Activated naive CD4-positive, alpha-beta T cell (primary cell): ENCODE measurements at regions not wholly inside any gene's neighbourhood (a gene's known extent, or its start where the extent isn't known, plus 50 kb on each side); places are given as distances from the start of the nearest gene placed in this dataset.

ENCODE experiments used
- DNase-seq, 4 experiments: peaks; one replicate each; lab custom pipeline; 2025; lab: John Stamatoyannopoulos, UW

DNA sequence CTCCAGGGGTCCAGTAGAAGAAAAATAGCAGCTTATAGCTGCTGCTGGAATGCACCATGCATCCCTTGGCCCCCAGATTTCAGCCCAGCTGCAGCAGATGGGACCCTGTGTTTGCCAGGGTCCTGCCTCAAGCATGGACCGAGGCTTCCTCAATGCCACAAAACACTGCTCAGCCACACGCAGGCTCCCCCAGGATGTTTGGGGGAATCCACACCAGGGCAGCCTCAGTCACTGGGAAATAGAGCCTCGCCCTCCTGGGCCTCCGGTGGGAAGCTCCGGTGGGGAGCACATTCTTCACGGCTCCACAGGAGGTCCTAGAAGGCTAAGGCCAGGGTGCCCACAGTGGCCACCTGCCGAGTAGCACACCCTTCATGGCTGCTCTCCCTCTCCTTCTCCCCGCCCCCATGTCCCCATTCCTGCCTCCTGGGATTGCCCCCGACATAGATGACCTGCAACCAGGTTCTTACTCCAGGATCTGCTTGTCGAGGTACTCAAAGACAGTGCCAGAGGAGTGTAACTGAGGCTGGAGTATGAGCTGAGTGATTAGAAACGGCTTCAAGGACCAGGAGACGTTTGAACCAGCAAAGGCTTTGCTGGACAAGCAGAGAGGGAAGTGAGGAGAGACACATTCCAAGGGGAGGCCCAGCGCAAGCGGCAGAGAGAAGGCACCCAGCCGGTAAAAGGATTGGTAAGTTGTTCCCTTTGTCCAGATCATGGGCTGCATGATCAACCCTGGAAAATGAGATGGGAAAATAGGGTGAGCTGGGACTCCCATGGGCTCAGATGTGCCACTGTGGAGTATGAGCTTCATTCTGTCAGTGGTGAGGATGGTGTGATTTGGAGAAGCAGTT lies 110.7 kb upstream of the UQCRFS1 start:
- no peak for DNase-seq

DNA sequence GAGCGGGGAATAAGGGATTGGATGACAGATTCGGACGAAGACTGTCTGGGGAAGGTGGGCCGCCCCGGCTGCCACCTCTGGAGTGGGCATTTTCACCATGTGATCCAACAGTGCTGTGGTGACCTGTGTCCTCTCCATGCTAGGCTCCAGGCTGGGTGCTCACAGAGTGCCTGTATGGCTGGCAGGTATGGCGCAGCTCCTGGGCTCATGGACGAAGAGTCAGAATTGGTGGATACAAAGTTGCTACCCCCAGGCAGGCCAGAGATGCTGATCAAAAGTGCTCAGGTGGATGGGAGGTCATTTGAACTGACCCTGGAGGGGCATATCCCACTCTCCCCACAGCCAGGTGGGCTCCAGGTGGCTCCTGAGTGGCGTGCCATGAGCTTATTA lies 111.3 kb upstream of the UQCRFS1 start:
- DNase-seq = no peak

DNA sequence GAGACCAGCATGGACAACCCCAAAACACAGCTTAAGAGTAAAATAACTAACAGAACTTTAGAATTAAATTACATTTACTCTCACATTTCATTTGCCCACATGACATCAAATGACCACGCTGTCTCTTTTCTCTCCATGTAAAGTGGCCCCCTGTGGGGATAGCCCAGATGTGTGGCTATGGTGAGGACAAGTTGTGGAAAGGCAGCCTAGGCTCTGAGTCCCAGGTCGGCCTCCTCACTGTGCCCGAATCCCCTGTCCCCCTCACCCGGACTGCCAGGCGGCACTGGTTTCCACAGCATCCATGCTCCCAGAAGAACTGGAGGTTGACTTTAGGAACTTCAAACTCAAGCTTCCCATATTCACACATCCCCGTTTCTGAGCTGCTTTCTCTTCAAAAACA lies 111.8 kb upstream of the UQCRFS1 start:
- no peak for DNase-seq

DNA sequence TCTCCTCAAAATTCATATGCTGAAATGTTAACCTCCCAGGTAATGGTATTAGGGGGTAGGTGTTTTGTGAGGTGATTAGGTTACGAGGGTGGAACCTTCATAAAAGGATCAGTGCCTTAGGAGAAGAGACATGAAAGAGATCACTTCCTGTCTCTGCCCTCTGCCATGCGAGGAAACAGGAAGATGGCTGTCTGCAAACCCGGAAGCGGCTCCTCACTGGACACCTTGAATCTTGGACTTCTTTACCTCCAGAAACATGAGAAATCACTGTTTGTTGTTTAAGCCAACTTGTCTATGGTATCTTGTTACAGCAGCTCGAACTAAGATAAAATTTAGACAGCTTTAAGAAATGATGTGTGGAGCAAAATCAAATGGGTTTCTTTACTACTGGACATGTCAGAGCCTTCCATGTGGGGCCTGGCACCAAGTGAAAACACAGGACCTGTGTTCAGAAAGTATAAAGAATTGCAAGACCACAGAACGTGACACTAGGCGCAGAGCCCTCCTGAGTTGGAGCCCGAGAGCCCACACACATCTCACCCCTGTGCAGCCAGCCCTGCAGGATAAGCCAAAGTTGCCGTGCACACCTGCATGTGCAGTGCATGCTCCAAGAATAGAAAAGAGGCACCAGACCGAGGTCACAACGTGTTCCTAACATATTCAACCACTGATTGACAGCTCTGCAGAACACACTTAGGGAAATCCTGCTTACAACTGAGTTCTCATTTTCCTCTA lies 112.5 kb upstream of the UQCRFS1 start:
- DNase-seq = no peak

DNA sequence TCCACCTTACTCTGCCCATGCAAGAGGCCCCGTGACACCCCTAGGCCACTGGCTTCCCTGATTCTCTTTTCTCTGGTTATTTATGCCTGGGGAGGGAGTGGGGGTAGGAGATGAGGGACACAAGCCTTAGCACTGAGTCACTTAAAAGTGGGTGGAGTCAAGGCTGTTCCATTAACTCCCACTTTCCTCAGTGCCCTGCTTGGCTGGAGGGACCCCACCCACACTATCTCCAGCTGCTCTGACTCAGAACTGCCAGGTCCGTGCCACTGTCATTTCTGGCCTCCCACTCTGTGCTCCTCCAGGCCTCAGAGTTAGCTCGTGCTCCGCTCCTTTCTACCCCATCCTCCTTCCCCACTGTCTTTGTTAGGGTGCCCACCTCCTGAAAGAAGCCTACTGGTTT lies 113.4 kb upstream of the UQCRFS1 start:
- DNase-seq = no peak

DNA sequence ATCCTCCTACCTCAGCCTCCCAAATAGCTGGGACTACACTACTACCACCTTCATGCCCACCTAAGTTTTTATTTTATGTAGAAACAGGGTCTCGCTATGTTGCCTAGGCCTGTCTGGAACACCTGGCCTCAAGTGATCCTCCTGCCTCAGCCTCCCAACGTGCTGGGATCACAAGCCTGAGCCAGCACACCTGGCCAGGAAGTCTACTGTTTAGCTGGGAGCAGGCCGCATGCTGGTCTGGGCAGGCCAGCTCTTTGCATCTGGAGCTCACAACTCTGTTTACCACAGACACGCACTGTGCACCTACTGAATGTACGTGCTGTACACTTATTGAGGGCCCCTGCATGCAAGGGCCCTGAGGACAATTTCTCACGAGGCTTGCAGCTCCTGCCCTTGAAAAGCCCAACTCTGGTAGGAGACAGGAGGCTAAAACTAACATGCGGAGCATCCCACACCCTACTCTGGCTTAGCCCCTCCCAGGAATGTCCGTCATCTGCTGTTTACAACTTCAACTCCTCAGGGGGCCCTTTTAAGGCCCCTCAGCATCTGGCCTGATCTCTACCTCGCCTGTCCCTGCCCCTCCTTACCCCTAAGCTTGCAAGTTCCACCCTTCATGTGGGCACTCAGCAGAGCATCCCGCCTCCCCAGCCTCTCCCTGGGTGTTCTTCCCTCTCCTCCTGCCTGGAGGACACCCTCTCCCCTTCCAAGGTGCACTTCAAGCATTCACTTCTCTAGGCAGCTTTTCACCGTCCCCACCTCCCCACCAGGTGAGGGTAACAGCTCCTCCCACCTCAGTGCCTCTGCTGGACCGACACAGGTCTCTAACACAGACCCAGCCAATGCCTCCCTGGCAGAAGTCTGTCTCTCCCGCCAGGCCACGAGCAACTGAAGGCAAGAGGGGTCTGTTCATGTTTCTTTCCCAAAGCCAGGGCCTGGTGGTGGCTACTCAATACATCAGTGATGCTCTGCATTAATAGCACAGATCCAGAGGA lies 114.2 kb upstream of the UQCRFS1 start:
- no peak for DNase-seq

DNA sequence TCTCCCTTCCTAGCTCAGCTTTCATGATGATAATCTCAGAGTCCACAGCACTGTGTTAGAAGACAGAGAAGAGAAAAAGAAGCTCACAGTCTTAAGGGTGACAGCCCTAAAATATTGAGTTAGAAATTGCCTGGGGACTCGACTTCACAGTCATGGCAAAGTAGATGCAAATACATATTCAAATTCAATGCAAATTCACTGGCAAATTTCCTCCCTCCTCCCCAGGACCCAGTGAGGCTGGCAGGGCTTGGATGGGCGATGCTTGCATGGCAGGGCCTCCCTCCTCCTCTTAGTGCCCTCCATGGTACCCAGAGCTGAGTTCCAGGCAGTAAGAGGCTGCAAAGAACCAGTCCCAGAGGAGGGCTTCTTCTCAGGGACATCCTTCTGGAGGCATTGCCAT lies 115.6 kb upstream of the UQCRFS1 start:
- DNase-seq = no peak

DNA sequence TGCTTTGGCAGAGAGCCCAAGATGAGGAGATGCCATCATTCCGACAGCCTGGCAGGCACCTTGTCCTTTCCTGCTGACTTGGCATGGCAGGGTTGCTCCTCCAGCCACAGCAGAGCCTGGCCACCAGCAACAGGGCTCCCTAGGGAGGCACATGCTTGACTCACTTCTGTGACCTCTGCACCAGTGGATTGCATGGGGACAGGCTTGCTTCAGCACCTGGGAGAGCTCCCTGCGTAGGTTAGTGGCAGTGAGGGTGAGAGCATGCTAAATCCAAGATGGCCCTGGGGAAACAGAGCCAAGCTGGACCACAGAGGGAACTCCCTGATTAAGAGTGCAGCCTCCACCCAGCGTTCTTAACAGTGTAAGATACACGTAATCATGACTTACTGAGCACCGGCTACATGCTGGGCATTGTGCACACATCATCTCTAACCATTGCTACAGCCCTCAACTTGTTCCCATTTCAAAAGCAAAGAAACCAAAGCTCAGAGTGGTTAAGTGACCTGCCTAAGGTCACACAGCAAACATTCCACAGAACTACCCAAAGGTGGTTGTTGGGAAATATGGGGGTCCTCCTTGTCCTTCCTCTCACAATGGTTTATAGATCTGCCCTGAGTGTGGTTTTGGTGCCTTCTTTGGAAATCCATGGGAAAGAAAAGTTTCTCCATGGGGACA lies 116.6 kb upstream of the UQCRFS1 start:
- DNase-seq = no peak

DNA sequence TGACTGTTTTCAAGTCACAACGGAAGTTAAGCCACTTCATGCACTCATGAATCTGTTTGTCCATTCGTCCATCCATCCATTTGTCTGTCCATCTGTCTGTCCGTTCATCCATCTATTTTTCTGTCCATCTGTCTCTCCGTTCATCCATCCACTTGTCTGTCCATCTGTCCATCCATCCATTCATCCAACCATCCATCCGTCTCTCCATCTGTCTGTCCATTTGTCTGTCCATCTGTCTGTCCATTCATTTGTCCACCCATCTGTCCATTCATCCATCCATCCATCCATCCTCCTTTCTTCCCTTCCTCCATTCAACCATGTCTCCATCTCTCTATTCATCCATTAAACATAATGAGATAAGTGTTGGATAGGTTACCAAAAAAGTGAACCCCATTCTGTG lies 123.5 kb upstream of the UQCRFS1 start:
- DNase-seq = no peak

DNA sequence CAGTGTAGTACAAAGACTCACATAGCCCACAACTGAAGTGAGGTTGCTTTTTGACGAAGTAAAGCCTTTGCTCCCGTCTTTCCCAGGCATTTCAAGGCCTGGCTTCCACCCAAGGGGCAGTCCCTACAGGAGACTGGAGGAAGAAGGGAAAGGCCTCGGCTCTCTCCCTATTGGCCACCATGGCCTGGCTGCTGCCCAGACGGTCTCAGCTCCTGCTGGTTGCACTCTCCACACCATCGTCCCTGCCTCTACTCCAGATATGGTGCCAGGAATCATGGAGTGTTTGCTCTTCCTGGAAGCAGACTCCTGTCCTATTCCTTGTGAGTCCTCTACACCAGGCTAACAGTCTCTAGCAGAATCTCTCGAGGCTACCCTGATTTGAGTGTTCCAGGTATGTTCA lies 124.1 kb upstream of the UQCRFS1 start:
- no peak for DNase-seq

DNA sequence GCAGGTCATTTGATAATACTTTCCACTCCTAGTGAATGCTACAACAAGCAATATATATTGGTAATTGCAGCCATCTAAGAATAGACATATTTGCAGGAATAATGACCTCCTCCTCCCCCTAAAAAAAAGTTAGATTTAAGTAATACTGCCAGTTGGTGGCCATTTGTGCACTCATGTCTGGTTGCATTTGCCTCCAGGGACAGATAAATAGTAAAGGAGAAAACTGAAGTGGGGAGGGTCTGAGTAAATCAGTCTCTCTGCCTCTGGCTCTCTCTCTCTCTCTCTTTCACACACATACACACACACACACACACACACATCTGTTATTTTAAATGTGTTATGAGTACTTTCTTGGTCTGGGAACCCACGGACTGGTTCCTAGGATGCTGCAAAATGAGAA lies 125.5 kb upstream of the UQCRFS1 start:
- DNase-seq = no peak

DNA sequence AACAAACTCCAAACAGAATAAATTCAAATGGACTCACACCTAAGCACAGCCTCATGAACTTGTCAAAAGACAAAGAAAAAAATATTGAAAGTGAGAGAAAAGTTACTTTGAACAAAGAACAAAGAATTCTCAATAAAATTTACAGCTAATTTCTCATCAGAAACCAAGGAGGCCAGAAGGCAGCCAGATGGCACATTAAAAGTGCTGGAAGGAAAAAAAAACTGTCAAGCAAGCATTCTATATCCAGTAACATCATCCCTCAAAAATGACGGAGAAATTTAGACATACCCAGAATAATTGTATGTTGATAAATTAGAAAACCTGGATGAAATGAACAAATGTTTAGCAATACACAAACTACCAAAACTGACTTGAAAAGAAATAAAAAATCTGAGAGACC lies 129.8 kb upstream of the UQCRFS1 start:
- DNase-seq = no peak

DNA sequence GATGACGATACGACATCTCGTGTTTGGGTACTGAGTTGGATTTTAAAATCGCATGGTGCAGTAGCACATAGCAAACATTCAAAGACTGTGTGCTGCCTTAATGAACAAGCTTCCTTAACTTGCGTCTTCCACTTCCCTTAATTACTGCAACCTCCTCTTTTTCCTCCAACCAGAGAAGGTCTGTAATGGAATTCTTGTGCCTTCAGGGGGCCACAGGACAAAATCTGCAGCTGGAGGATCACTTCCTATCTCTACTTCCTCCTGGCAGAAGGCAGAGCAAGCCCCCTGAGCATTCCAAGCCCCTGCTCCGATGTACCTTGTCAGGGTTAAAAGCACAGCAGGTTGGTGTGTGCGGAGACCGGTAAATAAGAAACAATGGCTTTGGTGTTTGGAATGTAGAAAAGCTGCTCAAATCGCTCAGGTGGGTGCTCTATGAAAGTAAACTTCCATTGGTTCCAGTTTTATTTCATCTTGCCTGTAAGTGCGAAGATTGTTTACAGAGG lies 151.3 kb upstream of the UQCRFS1 start:
- no peak for DNase-seq

DNA sequence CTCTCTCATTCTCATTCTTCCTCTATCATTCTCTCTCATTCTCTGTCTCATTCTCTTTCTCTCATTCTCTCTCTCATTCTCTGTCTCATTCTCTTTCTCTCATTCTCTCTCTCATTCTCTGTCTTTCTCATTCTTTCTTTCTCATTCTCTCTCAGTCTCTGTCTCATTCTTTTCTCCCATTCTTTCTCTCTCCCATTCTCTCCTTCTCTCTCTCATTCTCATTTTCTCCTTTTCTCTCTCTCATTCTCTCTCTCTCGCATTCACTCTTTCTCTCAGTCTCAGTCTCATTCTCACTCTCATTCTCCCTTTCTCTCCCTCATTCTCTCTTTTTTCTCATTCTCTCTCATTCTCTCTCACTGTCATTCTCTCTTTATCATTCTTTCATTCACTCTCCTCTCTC lies 152.0 kb upstream of the UQCRFS1 start:
- no peak for DNase-seq

DNA sequence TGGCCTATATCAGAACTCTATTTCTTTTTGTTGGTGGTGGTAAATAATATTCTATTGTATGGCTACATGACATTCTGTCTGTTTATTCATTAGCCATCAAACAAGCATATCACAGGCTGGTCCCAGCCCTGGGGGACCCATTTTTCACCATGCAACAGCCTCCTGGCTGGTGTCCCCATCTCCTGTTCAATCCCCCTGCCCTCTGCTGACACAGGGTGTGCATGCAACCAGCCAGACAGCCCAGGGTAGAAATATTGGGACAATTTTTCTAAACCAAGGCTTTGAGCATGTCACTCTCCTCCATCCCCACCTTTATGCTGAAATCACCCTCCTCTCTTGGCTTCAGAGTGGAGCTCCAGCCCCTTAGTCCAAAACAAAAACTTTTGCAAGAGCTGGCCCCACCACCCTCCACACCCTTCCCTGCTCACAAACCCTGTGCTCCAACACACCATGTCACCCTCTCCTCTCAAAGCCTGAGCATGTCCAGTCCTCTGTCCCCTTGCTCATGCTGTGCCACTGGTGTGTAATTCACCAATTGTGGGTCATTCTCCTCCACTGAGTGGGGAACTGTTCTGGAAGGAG lies 153.0 kb upstream of the UQCRFS1 start:
- no peak for DNase-seq

DNA sequence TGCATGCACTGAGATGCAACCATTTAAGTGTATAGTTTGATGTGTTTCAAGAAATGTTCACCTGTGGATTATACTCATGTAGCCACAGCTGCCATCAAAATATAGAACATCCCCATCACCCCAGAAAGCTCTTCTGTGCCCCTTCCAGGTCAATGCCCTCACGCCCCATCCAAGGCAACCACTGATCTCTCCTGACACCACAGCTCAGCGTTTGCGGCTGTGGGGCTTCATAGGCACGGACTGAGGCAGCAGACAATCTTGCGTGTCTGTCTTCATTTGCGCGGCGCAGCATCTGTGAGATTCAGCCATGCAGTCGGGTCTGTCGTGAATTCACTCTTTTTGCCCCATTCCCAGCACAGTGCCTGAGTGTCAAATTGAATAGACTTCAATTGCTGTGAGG lies 153.8 kb upstream of the UQCRFS1 start:
- DNase-seq = no peak

DNA sequence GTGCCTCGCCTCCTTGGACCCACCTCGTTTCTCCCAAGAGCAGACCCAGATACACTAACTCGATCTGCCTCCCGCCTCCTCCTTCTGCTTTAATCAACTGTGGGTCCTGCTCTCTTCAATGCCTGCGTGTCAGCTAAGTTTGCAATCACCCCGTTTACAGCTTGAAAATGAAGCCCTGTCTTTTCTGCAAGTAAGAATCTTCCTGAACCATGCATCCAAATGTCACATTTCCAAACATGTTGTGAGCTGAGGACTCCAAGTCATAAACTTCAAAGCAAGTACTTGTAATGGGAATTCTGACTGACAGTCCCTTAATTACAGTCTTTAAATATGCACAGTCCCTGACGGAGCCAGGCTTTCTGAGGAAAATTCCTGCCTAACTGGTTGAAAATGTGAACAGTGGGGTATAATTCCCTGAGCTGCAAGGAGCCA lies 154.9 kb upstream of the UQCRFS1 start:
- no peak for DNase-seq

DNA sequence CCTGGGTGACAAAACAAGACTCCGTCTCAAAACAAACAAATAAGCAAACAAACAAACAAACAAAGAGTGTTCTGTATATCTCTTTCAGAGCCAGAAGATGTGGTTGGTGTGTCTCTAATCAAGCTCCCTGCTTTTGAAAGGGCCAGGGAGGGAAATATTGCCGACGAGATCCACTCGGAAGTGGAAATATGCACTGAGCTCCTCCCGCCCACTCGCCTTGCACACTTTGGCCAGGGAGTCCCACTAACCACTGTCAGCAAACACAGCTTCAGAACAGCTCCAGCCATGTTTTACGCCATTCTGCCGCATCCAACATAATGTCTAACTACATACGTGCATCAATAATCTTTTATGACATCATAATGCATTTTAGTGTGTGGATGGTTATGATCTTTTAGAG lies 155.5 kb upstream of the VSTM2B start:
- DNase-seq = no peak

DNA sequence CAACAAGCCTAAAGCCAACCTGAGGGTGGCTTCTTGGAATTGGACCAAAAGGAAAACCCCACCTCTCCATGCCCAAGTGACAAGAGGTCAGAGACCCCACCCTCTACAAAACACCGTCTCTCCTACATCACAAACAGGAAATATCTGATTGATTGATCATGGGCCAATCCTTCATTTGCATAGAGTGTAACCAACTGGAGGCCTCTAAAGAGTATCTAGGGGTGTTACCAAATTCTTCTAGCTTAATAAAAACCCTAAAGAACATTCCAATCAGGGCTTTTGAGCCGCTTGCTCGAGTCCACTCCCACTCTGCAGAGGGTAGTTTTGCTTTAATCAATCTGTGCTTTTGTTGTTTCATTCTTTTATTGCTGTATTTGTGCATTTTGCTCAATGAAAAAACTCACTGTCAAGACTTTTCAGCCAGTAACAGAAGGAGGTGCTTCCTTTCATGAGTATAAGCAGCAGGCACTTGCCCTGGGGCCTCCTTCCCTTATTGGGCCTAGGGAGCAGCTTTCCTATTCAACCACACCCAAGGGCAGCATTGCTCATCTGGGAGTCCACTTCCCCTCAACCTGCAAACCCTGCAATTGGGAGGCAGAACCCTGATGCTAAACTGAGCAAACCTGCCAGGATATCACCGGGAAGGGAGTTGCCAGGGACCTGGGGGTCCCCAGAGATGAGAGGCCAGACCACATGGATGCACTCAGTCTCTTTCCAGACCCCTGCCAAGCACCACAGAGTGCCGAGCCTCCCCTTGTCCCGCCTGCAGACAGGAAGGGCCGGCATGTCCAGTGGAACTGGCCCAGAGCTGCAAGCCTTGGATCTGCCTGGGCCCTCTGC lies 154.3 kb upstream of the VSTM2B start:
- no peak for DNase-seq

DNA sequence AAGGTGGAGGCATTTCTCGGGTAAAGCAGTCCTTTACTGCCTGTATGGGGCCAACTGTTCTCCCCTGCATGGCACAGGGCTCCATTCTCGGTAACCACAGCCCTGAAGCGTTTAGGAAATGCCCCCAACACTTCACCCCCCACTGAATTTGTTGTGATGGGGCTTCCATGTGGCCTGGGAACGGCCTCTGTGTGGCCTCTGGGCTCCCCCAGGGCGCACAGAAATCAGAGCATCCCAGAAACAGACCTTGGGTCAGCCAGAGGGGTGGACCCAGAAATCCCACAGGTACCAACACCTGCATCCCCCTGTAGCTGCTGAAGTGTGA lies 153.7 kb upstream of the VSTM2B start:
- no peak for DNase-seq
